ENCODE measurements at regions not wholly inside any gene's neighbourhood (a gene's known extent, or its start where the extent isn't known, plus 50 kb on each side); places are given as distances from the start of the nearest gene placed in this dataset.
A peak's percentile ranks its signal among the peaks of the same experiment; 100 is the strongest.

DNA sequence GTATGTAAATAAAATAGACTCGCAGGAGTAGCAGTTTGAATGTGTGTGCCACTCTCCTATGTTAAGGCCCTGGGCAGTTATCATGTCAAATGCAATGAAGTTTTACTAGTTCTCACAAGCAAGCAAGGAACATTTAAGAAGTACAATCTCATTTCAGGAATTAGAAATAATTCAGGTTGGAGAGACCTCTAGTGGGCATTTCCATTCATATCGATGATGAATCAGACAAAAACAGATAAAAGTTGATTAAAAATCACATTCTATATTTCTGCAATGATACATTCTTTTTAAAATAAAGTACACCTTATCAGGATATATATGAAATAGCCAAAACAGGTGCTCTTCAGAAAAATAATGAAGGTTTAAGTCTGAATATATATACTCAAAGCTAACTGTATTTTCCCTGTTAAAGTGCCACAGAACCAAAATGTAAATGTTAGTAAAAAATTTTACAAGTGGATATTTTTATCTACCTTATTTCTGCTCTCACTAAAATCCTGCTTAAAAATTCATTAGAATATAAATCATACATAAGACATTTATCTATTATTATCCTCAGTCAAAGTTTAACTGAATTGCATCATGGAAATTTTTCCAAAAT lies 492.4 kb upstream of the FRG2C start:
- no peaks in the 10 kb centered on the region for H3K27me3 ChIP-seq (ENCODE audit: insufficient read depth, low read length)
- H3K27ac ChIP-seq (ENCODE audit: low read depth, low read length) = no peak overlapping the region
- TF ChIP-seq, protein P1, sequence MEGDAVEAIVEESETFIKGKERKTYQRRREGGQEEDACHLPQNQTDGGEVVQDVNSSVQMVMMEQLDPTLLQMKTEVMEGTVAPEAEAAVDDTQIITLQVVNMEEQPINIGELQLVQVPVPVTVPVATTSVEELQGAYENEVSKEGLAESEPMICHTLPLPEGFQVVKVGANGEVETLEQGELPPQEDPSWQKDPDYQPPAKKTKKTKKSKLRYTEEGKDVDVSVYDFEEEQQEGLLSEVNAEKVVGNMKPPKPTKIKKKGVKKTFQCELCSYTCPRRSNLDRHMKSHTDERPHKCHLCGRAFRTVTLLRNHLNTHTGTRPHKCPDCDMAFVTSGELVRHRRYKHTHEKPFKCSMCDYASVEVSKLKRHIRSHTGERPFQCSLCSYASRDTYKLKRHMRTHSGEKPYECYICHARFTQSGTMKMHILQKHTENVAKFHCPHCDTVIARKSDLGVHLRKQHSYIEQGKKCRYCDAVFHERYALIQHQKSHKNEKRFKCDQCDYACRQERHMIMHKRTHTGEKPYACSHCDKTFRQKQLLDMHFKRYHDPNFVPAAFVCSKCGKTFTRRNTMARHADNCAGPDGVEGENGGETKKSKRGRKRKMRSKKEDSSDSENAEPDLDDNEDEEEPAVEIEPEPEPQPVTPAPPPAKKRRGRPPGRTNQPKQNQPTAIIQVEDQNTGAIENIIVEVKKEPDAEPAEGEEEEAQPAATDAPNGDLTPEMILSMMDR (IDR thresholded peaks at IDR 0.05 in 2 of 3, conservative IDR thresholded peaks at IDR 0.05 in 1 of 3; ENCODE audit: borderline replicate concordance in 1 of 3, insufficient read depth in 1 of 3, low read depth in 2 of 3, low read length in 2 of 3) = peak in 2 of 3 experiments; percentile 26 to 49; a peak in 3 of 6 replicates
- TF ChIP-seq ELF1 (IDR thresholded peaks at IDR 0.05; ENCODE audit: borderline replicate concordance, low read depth) (no peak), RAD21 (IDR thresholded peaks at IDR 0.05; ENCODE audit: low read depth) (peak; percentile 26)
- no peaks in the 10 kb centered on the region for H3K36me3 ChIP-seq (ENCODE audit: control insufficient read depth in 1 of 2, insufficient read depth in 2 of 2, low read length in 2 of 2)
- no peak for DNase-seq (ENCODE audit: low read depth, low spot score)
- ATAC-seq = no peak
- H3K79me2 ChIP-seq (ENCODE audit: insufficient read depth, low read length) = no peaks in the 10 kb centered on the region
- POLR2A ChIA-PET = no interaction called here
- CTCF ChIA-PET = no interaction called here
- no peaks in the 10 kb centered on the region for H3K4me1 ChIP-seq (ENCODE audit: control insufficient read depth in 1 of 2, insufficient read depth in 2 of 2, low read length in 2 of 2)
- intact Hi-C loops (cut with micrococcal nuclease) = loop anchor here (2.0 to 5.0 kb wide), 2 partner anchors 1304 to 1663 kb away; no protein-coding TSS in a partner anchor
- no peak overlapping the region for H2AFZ ChIP-seq (ENCODE audit: low read depth, low read length, poor library complexity, severe bottlenecking)
- BruUV-seq (replicated peaks) = no TSS peak
- RAD21 ChIA-PET (ENCODE audit: low non-redundant PET in 1 of 2, low total read pairs in 2 of 2, uncharacterized antibody in 2 of 2, unreplicated experiment in 2 of 2) = no interaction called here
- H3K4me3 ChIP-seq (replicated peaks in 1 of 2; ENCODE audit: low read depth in 1 of 2, low read length in 2 of 2) = no peak overlapping the region
- H3K9me2 ChIP-seq (ENCODE audit: insufficient read depth) = no peaks in the 10 kb centered on the region
- H3K9me3 ChIP-seq (ENCODE audit: control insufficient read depth in 1 of 2, insufficient read depth in 1 of 2, low read depth in 1 of 2, low read length in 2 of 2) = no peaks in the 10 kb centered on the region
- H4K20me1 ChIP-seq (ENCODE audit: insufficient read depth) = no peaks in the 10 kb centered on the region
- H3K4me2 ChIP-seq (ENCODE audit: low read length) = no peak overlapping the region
- H3K9ac ChIP-seq (ENCODE audit: low read length) = no peak overlapping the region

DNA sequence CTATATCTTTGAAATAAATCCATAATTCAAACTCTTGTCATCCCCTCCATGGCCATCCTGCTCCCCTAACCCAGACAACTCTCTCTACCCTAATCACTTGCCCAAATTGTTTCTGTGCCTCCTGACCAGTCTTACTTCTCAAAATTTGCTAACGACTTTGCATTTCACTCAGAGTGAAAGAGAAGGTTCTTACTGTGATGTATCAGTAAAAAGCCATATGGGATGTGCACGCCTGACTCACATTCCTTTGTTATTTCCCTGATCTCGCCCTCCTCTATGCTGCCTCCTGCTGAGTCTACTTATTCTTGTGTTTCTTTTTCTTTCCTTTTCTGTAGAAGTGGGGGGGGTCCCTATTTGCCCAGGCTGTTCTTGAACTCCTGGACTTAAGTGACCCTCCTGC lies 487.2 kb upstream of the FRG2C start:
- CTCF ChIA-PET = no interaction called here
- intact Hi-C loops (cut with micrococcal nuclease) = no loop called here

More for the DNA sequence above, 487.2 kb upstream of the FRG2C start:
- RAD21 ChIA-PET (ENCODE audit: low non-redundant PET in 1 of 2, low total read pairs in 2 of 2, uncharacterized antibody in 2 of 2, unreplicated experiment in 2 of 2) = no interaction called here
- Histone ChIP-seq H3K36me3 (ENCODE audit: control insufficient read depth in 1 of 2, insufficient read depth in 2 of 2, low read length in 2 of 2) (no peaks in the 10 kb centered on the region), H2AFZ (ENCODE audit: low read depth, low read length, poor library complexity, severe bottlenecking) (no peak overlapping the region), H3K4me1 (ENCODE audit: control insufficient read depth in 1 of 2, insufficient read depth in 2 of 2, low read length in 2 of 2) (no peaks in the 10 kb centered on the region), H4K20me1 (ENCODE audit: insufficient read depth) (no peaks in the 10 kb centered on the region), H3K4me3 (replicated peaks in 1 of 2; ENCODE audit: low read depth in 1 of 2, low read length in 2 of 2) (no peak overlapping the region), H3K4me2 (ENCODE audit: low read length) (no peak overlapping the region), H3K9me2 (ENCODE audit: insufficient read depth) (no peaks in the 10 kb centered on the region), H3K27ac (ENCODE audit: low read depth, low read length) (no peak overlapping the region), H3K9ac (ENCODE audit: low read length) (no peak overlapping the region), H3K27me3 (ENCODE audit: insufficient read depth, low read length) (no peaks in the 10 kb centered on the region), H3K9me3 (ENCODE audit: control insufficient read depth in 1 of 2, insufficient read depth in 1 of 2, low read depth in 1 of 2, low read length in 2 of 2) (no peaks in the 10 kb centered on the region), H3K79me2 (ENCODE audit: insufficient read depth, low read length) (no peaks in the 10 kb centered on the region)
- BruUV-seq (replicated peaks) = no TSS peak
- DNase-seq (ENCODE audit: low read depth, low spot score) (no peak), ATAC-seq (no peak)
- POLR2A ChIA-PET = no interaction called here
- TF ChIP-seq, protein P2, sequence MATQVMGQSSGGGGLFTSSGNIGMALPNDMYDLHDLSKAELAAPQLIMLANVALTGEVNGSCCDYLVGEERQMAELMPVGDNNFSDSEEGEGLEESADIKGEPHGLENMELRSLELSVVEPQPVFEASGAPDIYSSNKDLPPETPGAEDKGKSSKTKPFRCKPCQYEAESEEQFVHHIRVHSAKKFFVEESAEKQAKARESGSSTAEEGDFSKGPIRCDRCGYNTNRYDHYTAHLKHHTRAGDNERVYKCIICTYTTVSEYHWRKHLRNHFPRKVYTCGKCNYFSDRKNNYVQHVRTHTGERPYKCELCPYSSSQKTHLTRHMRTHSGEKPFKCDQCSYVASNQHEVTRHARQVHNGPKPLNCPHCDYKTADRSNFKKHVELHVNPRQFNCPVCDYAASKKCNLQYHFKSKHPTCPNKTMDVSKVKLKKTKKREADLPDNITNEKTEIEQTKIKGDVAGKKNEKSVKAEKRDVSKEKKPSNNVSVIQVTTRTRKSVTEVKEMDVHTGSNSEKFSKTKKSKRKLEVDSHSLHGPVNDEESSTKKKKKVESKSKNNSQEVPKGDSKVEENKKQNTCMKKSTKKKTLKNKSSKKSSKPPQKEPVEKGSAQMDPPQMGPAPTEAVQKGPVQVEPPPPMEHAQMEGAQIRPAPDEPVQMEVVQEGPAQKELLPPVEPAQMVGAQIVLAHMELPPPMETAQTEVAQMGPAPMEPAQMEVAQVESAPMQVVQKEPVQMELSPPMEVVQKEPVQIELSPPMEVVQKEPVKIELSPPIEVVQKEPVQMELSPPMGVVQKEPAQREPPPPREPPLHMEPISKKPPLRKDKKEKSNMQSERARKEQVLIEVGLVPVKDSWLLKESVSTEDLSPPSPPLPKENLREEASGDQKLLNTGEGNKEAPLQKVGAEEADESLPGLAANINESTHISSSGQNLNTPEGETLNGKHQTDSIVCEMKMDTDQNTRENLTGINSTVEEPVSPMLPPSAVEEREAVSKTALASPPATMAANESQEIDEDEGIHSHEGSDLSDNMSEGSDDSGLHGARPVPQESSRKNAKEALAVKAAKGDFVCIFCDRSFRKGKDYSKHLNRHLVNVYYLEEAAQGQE (IDR thresholded peaks at IDR 0.05; ENCODE audit: low read depth) = no peak
- TF ChIP-seq, protein P3, sequence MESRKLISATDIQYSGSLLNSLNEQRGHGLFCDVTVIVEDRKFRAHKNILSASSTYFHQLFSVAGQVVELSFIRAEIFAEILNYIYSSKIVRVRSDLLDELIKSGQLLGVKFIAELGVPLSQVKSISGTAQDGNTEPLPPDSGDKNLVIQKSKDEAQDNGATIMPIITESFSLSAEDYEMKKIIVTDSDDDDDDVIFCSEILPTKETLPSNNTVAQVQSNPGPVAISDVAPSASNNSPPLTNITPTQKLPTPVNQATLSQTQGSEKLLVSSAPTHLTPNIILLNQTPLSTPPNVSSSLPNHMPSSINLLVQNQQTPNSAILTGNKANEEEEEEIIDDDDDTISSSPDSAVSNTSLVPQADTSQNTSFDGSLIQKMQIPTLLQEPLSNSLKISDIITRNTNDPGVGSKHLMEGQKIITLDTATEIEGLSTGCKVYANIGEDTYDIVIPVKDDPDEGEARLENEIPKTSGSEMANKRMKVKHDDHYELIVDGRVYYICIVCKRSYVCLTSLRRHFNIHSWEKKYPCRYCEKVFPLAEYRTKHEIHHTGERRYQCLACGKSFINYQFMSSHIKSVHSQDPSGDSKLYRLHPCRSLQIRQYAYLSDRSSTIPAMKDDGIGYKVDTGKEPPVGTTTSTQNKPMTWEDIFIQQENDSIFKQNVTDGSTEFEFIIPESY (IDR thresholded peaks at IDR 0.05; ENCODE audit: extremely low read depth, insufficient replicate concordance, low read length) = no peak
- TF ChIP-seq POLR2AphosphoS5 (IDR thresholded peaks at IDR 0.05; ENCODE audit: low read depth, low read length) (no peak), SRF (IDR thresholded peaks at IDR 0.05; ENCODE audit: low read depth) (no peak), SP1 (IDR thresholded peaks at IDR 0.05; ENCODE audit: low read depth) (no peak), EGR1 (IDR thresholded peaks at IDR 0.05; ENCODE audit: low read depth) (no peak)

All from HCT116 (cell line).